Esophagus mucosa (tissue), 1 donor: ENCODE measurements at regions not wholly inside any gene's neighbourhood (a gene's known extent, or its start where the extent isn't known, plus 50 kb on each side); places are given as distances from the start of the nearest gene placed in this dataset.
A peak's percentile ranks its signal among the peaks of the same experiment; 100 is the strongest.

Experiments used
- ATAC-seq: fragments of 200-7000 bp; cut with Tn5 transposase; one replicate; pipeline ENCODE4 v1.9.1; 2020
- donor health status: DM: yes; HTN: yes; CAD: no.

DNA sequence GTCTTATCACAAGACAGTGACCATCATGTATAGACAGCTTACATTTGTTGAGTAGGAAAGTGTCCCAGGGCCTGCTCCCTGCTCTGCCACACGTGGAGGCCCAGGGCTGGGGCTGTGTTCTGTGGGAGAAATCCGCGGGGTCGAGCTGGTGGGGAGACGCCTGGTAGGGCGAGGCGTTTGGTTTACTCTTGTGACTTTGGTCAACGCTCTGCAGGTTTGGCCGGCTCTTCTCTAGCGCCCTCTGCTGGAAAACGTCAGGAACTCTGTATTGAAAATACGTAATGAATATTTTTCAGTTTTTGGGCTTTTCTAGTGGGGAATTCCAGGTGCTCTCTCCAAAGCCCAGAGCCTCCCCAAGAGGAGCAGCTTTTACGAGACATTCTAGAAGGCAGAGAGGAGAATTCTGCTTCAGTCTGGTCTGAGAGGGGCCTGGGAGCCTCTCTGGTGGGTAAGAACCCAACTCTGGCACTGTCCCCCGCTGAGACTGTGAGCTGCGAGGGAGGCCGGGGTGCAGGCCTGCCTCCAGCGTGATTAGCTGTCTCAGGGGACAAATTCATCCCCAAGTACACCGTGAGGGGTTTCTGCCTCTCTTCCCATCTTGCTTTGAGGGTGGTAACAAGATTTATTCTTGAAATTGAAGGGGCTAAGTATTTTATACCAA, 112.6 kb upstream of the RALGAPA2 start:
- peak; percentile 50 for ATAC-seq

DNA sequence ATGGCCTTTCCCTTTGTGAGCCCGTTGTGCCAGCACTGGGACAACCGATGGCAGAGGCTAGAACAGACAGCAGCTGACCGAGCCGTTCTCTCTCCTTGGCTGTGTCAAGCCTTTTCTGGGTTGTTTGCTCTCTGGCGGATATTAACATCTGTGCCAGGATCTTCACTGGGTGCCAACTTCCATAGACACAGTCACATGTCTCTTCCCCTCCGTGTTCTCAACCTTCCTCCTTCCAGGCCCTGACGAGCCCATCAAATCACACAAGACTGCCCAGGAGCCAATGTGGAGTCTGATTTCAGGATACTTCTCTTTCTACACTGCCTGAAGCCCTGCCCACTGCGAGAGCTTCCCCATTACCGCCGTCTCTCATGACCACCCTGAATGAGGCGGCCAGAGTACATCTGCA, 111.0 kb upstream of the RALGAPA2 start:
- no peak for ATAC-seq

DNA sequence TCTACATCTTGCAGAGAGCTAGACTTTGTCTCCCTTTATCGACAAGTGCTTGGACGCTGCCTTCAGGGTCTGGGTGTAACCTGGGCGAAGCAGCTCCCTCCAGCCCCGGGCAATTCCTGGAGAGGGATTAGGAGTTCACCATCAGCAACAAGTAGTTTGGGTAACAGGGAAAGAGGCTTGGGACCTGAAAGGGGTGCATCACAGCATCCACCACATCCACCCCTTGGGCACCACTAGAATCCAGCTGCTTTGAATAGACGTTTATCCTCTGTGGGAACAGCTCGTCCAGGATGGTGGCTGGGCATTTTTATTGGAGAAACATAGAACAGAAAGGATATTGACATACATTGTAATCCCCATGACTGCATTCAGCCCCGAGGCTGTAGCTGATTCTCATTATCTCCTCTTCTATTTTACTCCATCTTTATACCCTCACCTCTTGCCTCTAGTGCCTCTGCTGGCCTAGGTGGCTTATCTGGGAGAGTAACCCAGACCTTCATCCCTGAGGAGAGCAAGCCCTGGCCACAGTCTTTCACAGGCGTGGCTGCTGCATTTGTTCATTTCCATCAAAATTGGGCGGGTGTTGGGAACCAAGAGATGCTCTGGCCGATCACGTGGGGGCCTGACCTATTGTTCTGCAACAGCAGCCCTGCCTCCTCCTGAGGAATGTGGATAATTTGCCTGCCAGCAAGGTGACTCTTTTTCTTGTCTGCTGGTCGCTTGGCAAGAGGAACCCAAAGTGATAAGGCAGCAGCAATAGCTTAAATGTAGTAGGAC, 109.2 kb upstream of the RALGAPA2 start:
- ATAC-seq: no peak

- ATAC-seq: no peak
Measured at GRCh38 chr20:20820785-20821483, 108.5 kb upstream of the RALGAPA2 start.

- ATAC-seq: no peak
Measured at GRCh38 chr20:20820104-20820503, 107.7 kb upstream of the RALGAPA2 start.

DNA sequence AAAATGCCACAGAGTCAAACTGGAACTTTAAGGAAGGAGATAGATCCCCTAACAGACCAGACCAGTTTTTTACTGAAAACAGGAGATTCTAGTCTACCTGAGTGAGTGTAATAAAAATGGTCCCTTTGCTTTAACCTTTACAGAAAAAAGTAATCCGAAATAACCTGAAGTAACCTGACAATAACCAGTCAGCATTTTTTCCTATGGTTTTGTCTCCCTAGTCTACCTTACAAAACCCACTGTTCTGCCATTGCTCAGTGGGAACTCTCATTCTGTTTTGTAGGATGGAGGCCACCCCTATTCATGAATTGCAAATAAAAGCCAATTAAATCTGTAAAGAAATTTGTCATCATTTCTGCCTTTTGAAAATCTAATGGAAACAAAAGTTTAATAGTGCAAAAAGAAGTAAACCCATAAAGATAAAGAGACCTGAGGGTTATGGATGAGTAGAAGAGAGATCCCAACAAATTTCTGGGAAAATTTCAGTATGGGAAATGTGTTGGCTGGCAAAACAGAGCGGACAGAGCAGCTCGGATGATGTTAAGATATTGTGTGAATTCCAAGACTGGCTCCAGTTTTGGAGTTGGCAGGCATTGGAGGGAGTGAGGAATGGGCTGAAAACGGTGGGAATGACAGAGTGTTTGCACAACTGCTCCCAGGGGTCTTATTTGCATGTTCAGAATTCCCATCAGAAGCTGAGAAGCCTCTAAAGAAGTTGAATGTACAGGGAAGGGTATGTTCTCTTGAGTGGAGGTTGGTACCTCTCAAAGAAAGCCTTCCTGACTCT, 104.7 kb upstream of the RALGAPA2 start:
- ATAC-seq: no peak

GRCh38 chr20:20815711-20816455, 103.4 kb upstream of the RALGAPA2 start:
- ATAC-seq: no peak

- no peak for ATAC-seq
Measured at GRCh38 chr20:20814685-20815084, 102.2 kb upstream of the RALGAPA2 start.

GRCh38 chr20:20812136-20812535, 99.7 kb upstream of the RALGAPA2 start:
- ATAC-seq: no peak

- ATAC-seq: no peak
Measured at GRCh38 chr20:20808016-20808415, 95.6 kb upstream of the RALGAPA2 start.

DNA sequence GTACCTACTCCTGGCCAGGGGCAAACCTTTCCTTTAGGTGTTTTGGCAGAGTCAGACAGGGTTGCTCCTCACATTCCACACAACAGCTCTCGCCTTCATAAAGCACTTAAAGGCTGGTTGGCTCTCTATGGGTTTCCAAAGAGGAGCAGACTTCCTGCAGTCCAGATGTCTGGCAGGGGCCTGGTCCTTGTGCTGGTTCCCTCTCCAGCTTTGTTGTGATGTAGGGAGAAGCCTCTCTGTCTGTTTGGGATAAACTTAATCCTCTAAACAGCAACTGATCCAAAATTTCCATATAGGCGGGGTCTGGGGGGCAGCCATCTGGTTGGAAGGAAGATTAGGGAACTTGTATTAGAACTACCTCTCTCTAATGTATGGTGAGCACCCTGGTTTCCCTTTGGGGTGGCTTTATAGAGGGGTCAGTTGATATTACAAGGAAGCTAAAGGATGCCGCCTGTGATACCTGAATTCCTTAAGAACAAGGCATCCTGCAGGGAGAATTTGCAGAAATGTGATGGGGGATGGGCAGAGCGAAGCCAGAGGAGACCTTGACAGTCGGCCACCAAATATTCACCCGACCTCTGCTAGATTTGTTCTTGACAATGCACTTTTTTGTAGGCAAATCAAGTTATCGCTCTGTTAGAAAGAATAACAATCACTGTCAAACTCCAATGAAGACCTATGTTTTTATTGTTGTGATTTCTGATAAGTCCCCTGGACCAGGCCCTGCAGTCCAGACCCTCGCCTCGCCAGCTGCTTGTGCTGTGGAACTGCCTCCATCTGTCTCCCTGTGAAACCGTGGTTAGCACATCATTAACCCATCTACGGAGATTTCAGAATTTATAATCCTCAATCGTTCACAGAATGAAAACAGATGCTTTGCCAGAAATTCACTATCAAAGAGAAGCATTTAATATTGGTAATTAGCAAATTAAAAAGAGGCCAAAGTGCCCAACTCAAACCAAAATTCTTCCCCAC, 94.0 kb upstream of the RALGAPA2 start:
- ATAC-seq: no peak

DNA sequence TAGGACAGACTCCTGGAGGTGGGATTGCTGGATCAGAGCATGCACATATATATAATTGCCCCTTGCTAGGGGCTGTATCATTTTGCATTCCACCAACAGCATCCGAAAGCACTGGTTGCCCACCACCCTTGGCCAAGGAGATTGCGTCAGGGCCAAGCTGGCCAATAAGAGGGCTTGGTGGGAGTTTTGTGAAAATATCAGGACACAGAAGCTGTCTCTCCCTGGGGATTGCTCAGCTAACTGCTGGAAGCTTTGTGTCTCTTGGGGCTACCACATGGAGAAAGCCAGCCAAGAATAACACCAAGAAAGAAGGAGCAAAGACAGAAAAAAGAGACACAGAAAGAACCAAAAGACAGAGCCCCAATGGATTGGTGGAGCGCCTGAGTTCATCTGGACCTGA, 90.6 kb upstream of the RALGAPA2 start:
- ATAC-seq: no peak

- ATAC-seq: no peak
Measured at GRCh38 chr20:20802328-20802727, 89.9 kb upstream of the RALGAPA2 start.

DNA sequence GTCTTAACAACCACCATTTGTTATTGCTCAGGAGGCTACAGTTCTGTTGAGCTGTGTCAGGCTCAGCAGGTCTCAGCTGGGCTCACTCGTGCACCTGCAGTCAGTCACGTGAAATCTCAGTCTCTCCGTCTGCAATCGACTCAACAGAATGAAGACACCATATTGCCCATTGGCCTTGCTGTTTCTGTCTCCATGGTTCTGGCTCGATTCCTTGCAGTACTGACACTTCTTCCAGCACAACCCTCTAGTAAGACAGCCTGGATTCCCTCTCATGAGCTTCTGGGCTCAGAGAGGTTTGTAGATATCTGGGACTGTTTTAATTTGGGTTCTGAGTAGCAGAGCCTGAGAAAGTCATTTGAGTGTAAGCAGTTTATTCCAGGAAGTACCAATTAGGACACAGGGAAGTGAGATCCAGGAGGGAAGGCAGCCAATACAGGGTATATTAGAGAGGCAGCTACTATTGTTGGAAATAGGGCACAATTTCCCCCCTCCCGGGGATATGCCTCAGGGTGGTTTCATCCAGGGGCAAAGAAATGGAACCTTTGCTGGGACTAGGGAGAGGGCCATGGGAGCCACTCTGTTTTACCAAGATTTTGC, 87.4 kb upstream of the RALGAPA2 start:
- no peak for ATAC-seq

DNA sequence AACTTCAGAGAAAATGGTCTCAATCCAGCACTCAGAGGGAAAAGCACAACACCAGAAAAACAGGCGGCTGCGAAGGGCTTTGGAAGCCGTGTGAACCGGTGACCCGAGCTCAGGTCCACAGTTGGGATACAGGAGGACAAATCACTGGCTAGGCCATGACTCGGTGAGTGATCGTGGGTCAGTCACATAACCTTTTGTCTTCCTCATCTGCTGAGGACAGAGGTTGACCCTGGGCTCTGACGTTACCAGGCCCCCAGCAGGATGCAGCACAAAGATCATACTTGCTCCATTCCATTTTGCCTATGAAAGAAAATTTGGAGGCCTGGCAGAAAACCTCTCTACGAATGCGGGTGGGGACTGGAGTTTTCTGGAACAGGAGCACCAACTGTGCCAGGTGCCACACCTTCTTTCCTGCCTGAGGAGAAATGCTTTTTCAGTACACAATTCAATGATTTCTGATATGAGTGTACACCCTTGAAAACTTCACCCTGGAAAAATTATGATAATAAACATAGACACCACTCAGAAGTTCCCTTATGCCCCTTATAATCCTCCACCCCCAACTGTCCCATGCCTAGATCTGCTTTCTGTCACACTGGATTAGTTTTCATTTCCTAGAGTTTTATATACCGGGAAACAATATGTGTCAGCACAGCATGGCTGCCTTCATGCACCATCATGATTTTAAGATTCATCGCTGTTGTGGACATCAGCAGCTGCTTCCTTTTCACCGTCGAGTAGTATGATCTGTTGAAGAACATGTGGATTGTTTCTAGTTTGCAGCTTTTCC, 85.3 kb upstream of the RALGAPA2 start:
- ATAC-seq: no peak

DNA sequence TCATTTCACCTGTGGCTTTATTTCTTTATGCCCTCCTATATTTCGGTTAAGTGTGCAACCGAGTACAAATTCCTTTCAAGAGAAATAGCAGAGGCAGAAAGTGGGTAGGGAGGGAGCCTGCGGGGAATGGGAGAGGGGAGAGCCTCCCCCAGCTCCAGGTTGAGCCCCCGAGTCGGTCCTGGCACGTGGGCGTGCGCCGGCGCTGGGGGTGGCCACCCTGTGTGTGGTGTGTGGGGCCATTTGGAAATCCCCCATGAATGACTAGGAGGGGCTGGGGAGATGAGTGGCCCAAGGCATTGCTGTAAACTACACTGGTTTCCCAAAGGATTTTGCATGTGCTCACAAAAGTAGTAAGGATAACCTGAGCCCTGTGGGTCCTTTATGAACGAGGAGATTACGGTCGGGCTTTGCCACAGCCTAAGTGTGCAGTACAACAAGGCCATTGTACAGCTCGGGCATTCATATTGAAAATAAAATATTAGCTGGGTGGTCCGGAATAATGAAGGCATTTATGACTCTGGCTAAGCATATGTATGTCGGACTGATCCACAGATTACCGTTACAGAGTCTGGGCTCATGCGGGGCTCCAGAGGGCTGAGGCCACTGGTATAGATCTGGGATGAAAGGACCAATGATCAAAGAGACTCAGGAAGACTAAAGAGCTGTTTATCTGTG, 84.5 kb upstream of the RALGAPA2 start:
- no peak for ATAC-seq

DNA sequence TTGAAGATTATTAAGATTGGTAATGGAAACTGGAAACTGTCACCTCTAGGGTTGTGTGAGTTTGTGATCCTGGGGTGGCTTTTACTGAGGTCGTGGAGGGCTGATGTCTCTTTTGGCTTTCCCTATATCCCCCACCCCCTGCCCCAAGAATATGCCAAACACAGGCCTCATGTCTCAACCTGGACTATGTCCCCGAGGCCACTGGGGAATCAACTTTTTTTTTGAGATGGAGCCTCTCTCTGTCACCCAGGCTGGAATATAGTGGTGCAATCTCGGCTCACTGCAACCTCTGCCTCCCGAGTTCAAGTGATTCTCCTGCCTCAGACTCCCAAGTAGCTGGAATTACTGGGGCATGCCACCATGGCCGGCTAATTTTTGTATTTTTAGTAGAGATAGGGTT, 83.3 kb upstream of the RALGAPA2 start:
- ATAC-seq: no peak

DNA sequence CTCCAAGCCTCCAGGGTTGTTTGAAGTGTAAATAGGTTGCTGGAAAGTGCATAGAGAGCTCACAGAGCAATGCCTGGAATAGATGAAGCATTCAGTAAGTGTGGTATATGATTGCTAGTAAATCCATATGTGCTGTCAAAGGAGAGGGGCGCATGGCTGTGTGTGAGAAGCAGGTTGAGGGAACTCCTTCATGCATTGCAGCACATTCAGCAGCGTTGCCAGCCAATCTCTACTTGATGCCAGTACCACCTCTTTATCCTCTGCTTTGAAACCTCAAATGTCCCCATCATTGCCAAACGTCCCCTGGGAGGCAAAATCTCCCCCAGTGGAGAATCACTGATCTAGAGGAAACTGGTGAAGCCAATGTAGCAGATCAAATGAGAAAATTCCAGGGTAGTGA, 82.7 kb upstream of the RALGAPA2 start:
- no peak for ATAC-seq

- ATAC-seq: no peak
Measured at GRCh38 chr20:20793591-20793990, 81.1 kb upstream of the RALGAPA2 start.
